ENCODE measurements at regions not wholly inside any gene's neighbourhood (a gene's known extent, or its start where the extent isn't known, plus 50 kb on each side); places are given as distances from the start of the nearest gene placed in this dataset.
"Not testable (repeated sequence)": the region's sequence is repeated elsewhere in the genome, so short reads cannot be mapped to it uniquely, and the experiment has no call there.

- Mint-ChIP-seq H3K27ac (no peak overlapping the region), H3K4me1 (no peaks in the 10 kb centered on the region), H3K4me3 (no peak overlapping the region), H3K36me3 (no peaks in the 10 kb centered on the region), H3K9me3 (no peaks in the 10 kb centered on the region)
- no peak for DNase-seq (ENCODE audit: low spot score in 2 of 2)
- ATAC-seq, result no peak
Observed at GRCh38 chr17:31650756-31651520, 208.1 kb downstream of the COPRS start.

- Mint-ChIP-seq H3K36me3 (no peaks in the 10 kb centered on the region), H3K4me3 (no peak overlapping the region), H3K9me3 (peaks cover 4% of the 10 kb centered on the region), H3K27ac (no peak overlapping the region), H3K4me1 (no peaks in the 10 kb centered on the region)
- DNase-seq (ENCODE audit: low spot score in 2 of 2), result no peak
- ATAC-seq, result no peak
Observed at GRCh38 chr17:31649302-31649701, 209.7 kb downstream of the COPRS start.

DNA sequence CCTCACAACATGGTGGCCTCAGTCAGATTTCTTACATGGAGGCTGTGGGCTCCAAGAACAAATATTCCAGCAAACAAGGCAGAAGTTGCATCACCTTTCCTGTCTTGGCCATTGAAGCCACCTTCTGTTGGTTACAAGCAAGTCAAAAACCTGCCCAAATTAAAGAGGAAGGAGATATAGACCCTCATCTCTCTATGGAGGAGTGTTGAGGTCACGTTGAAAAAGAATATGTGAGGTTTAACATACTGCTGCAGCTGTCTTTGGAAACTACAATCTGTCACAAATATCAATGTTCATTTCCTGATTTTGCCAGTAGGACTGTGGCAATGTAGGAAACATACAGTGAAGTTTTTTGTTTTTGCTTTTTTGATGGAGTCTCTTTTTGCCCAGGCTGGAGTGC lies 211.4 kb downstream of the COPRS start:
- H3K4me3 Mint-ChIP-seq, result no peak overlapping the region
- peaks cover 4% of the 10 kb centered on the region for H3K9me3 Mint-ChIP-seq
- DNase-seq (ENCODE audit: low spot score in 2 of 2) (no peak), ATAC-seq (no peak)
- H3K4me1 Mint-ChIP-seq, result no peaks in the 10 kb centered on the region
- no peak overlapping the region for H3K27ac Mint-ChIP-seq
- no peaks in the 10 kb centered on the region for H3K36me3 Mint-ChIP-seq

DNA sequence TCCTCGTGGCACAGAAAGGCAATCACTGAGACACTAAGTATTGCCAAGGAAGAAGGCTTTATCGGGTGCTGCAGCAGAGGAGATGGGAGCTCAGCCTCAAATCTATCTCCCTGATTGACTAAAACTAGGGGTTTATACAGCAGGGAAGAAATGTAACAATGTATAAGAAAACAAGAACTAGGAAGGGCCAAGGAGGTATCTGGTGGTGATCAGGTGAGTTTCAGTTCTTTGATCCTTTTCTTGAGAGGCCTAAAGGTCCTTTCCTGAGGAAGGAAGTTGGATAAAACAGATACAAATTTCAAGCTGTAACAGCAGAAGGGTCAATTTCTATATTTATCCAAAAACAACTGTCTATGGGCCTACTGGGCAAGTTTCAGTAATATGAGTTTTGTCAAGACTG lies 212.4 kb downstream of the COPRS start:
- Mint-ChIP-seq H3K27ac (no peak overlapping the region), H3K4me1 (no peaks in the 10 kb centered on the region), H3K36me3 (no peaks in the 10 kb centered on the region), H3K4me3 (no peak overlapping the region), H3K9me3 (peaks cover 4% of the 10 kb centered on the region)
- DNase-seq (ENCODE audit: low spot score in 2 of 2) (no peak), ATAC-seq (no peak)

- no peak overlapping the region for H3K27ac Mint-ChIP-seq
Observed at GRCh38 chr17:31645351-31645750, 213.7 kb downstream of the COPRS start.

DNA sequence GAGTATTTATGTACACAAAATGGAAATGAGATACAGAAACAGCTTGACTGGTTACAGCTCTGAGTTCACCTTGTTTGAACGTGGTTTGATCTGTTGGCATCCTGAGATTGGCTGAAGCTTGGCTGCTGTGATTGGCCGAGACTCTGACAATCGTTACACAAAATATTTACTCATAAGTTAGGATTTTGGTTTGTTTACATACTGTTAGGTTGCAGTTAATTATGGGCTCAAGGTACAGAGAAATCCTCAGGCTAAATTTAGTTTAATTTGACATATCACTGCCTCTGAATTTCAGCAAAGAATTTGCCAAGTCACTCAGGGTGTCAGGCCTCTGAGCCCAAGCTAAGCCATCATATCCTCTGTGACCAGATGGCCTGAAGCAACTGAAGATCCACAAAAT lies 227.3 kb downstream of the COPRS start:
- H3K9me3 Mint-ChIP-seq, result no peaks in the 10 kb centered on the region
- no peaks in the 10 kb centered on the region for H3K4me1 Mint-ChIP-seq
- DNase-seq (ENCODE audit: low spot score in 2 of 2) (no peak), ATAC-seq (no peak)
- no peaks in the 10 kb centered on the region for H3K36me3 Mint-ChIP-seq
- H3K4me3 Mint-ChIP-seq, result no peak overlapping the region
- H3K27ac Mint-ChIP-seq, result no peak overlapping the region

More at GRCh38 chr17:31645351-31645750, 213.7 kb downstream of the COPRS start:
- ATAC-seq (peak; percentile 13), DNase-seq (ENCODE audit: low spot score in 2 of 2) (no peak)
- Mint-ChIP-seq H3K9me3 (peaks cover 4% of the 10 kb centered on the region), H3K4me1 (no peaks in the 10 kb centered on the region), H3K36me3 (no peaks in the 10 kb centered on the region), H3K4me3 (no peak overlapping the region)

- H3K36me3 Mint-ChIP-seq; H3K4me3 Mint-ChIP-seq; ATAC-seq; H3K9me3 Mint-ChIP-seq; DNase-seq (ENCODE audit: low spot score in 2 of 2); H3K4me1 Mint-ChIP-seq; H3K27ac Mint-ChIP-seq: not testable (repeated sequence)
Observed at GRCh38 chr17:31630866-31631265, 228.2 kb downstream of the COPRS start.

GRCh38 chr17:31629696-31630470 lies 229.2 kb downstream of the COPRS start:
- H3K4me3 Mint-ChIP-seq, result no peak overlapping the region
- H3K36me3 Mint-ChIP-seq, result no peaks in the 10 kb centered on the region
- H3K27ac Mint-ChIP-seq, result no peak overlapping the region
- no peaks in the 10 kb centered on the region for H3K9me3 Mint-ChIP-seq
- H3K4me1 Mint-ChIP-seq, result no peaks in the 10 kb centered on the region
- DNase-seq (ENCODE audit: low spot score in 2 of 2) (no peak), ATAC-seq (no peak)

- no peak overlapping the region for H3K27ac Mint-ChIP-seq
- no peak for ATAC-seq
- H3K4me3 Mint-ChIP-seq, result no peak overlapping the region
- no peaks in the 10 kb centered on the region for H3K36me3 Mint-ChIP-seq
- no peaks in the 10 kb centered on the region for H3K4me1 Mint-ChIP-seq
- no peak for DNase-seq (ENCODE audit: low spot score in 2 of 2)
- H3K9me3 Mint-ChIP-seq, result peaks cover 7% of the 10 kb centered on the region
Observed at GRCh38 chr17:31627960-31628359, 231.1 kb downstream of the COPRS start.

DNA sequence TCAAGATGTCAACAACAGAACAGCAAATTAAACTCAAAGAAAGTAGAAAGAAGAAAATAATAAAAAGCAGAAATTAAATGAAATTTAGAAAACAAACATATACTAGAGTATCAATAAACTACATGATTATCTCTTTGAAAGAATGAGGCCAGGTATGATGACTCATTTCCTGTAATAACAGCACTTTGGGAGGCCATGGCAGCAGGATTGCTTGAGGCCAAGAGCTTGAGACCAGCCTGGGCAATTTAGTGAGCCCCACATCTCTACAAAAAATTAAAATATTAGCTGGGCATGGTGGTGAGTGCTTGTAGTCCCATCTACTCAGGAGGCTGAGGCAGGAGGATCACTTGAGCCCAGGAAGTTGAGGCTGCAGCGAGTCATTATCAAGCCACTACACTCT lies 232.5 kb downstream of the RAB11FIP4 start:
- ATAC-seq (no peak), DNase-seq (ENCODE audit: low spot score in 2 of 2) (no peak)
- Mint-ChIP-seq H3K27ac (no peak overlapping the region), H3K9me3 (peaks cover 7% of the 10 kb centered on the region), H3K4me3 (no peak overlapping the region), H3K36me3 (no peaks in the 10 kb centered on the region), H3K4me1 (no peaks in the 10 kb centered on the region)

- Mint-ChIP-seq H3K4me1 (no peaks in the 10 kb centered on the region), H3K4me3 (no peak overlapping the region), H3K9me3 (peaks cover 7% of the 10 kb centered on the region), H3K36me3 (no peaks in the 10 kb centered on the region), H3K27ac (no peak overlapping the region)
- DNase-seq (ENCODE audit: low spot score in 2 of 2) (no peak), ATAC-seq (no peak)
Observed at GRCh38 chr17:31622500-31622899, 231.0 kb downstream of the RAB11FIP4 start.

DNA sequence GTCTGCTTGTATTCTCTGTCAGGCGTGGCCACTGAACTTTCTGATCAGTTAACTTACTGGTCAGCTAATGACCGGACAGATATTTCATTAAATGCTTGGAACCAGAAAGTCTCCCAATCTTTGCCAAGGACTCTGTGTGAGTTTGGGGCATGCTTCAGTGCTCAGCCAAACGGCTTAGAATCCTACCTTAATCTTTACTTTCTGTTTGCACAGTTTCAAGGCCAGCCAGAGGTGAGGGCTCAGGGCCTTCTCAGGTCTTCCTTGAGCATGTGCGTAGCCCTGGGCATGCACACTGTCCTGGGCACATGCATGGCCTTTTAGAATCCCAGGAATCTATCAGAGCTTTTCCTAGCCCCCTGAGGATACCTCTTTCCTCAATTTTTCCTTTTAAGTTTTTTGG lies 230.1 kb downstream of the RAB11FIP4 start:
- no peak for DNase-seq (ENCODE audit: low spot score in 2 of 2)
- H3K27ac Mint-ChIP-seq, result no peak overlapping the region
- no peak overlapping the region for H3K4me3 Mint-ChIP-seq
- no peaks in the 10 kb centered on the region for H3K4me1 Mint-ChIP-seq
- no peak for ATAC-seq
- H3K9me3 Mint-ChIP-seq, result peaks cover 7% of the 10 kb centered on the region
- no peaks in the 10 kb centered on the region for H3K36me3 Mint-ChIP-seq

- H3K36me3 Mint-ChIP-seq; ATAC-seq; H3K4me1 Mint-ChIP-seq; H3K27ac Mint-ChIP-seq; H3K4me3 Mint-ChIP-seq; DNase-seq (ENCODE audit: low spot score in 2 of 2); H3K9me3 Mint-ChIP-seq: not testable (repeated sequence)
Observed at GRCh38 chr17:31611053-31611452, 219.6 kb downstream of the RAB11FIP4 start.

- Mint-ChIP-seq H3K27ac (no peak overlapping the region), H3K4me3 (no peak overlapping the region)
Observed at GRCh38 chr17:31609996-31610910, 218.8 kb downstream of the RAB11FIP4 start.

GRCh38 chr17:31609331-31609730 lies 217.9 kb downstream of the RAB11FIP4 start:
- no peak overlapping the region for H3K27ac Mint-ChIP-seq
- H3K9me3 Mint-ChIP-seq, result no peaks in the 10 kb centered on the region
- H3K36me3 Mint-ChIP-seq, result no peaks in the 10 kb centered on the region
- H3K4me1 Mint-ChIP-seq, result no peaks in the 10 kb centered on the region
- no peak overlapping the region for H3K4me3 Mint-ChIP-seq
- no peak for DNase-seq (ENCODE audit: low spot score in 2 of 2)
- no peak for ATAC-seq

More at GRCh38 chr17:31609996-31610910, 218.8 kb downstream of the RAB11FIP4 start:
- DNase-seq (ENCODE audit: low spot score in 2 of 2) (no peak), ATAC-seq (no peak)
- Mint-ChIP-seq H3K9me3 (no peaks in the 10 kb centered on the region), H3K36me3 (no peaks in the 10 kb centered on the region), H3K4me1 (no peaks in the 10 kb centered on the region)
